Stimulated activated naive CD8-positive, alpha-beta T cell treated with anti-CD3 and anti-CD28 coated beads, Interleukin-15, amount 100 ng/mL, for 72 hours (primary cell): ENCODE measurements at regions not wholly inside any gene's neighbourhood (a gene's known extent, or its start where the extent isn't known, plus 50 kb on each side); places are given as distances from the start of the nearest gene placed in this dataset.
"Not testable (repeated sequence)": the region's sequence is repeated elsewhere in the genome, so short reads cannot be mapped to it uniquely, and the experiment has no call there.

Experiments used
- ATAC-seq: fragments of 150-1000 bp; cut with Tn5 transposase; 2 replicates; pipeline ENCODE4 v1.10.0; 2021; ENCODE audit warnings: mild to moderate bottlenecking, moderate library complexity
- DNase-seq, 2 donors: peaks; one replicate each; pipeline ENCODE4 v3.0.0; 2021 to 2022
- H3K27ac Mint-ChIP-seq, 2 donors: one replicate each; pipeline ENCODE4 v1.8.0; 2022; ENCODE audit warnings: mild to moderate bottlenecking in 2 of 2, mixed read lengths in 2 of 2, moderate library complexity in 2 of 2
- H3K27me3 Mint-ChIP-seq: one replicate; pipeline ENCODE4 v1.8.0; 2022; ENCODE audit warnings: mixed read lengths
- H3K4me1 Mint-ChIP-seq: one replicate; pipeline ENCODE4 v1.8.0; 2022; ENCODE audit warnings: mild to moderate bottlenecking, mixed read lengths
- H3K4me3 Mint-ChIP-seq, 2 donors: one replicate each; pipeline ENCODE4 v1.8.0; 2022; ENCODE audit warnings: mild to moderate bottlenecking in 2 of 2, mixed read lengths in 2 of 2, moderate library complexity in 1 of 2
- H3K9me3 Mint-ChIP-seq, 2 donors: one replicate each; pipeline ENCODE4 v1.8.0; 2022; ENCODE audit warnings: mixed read lengths in 2 of 2

DNA sequence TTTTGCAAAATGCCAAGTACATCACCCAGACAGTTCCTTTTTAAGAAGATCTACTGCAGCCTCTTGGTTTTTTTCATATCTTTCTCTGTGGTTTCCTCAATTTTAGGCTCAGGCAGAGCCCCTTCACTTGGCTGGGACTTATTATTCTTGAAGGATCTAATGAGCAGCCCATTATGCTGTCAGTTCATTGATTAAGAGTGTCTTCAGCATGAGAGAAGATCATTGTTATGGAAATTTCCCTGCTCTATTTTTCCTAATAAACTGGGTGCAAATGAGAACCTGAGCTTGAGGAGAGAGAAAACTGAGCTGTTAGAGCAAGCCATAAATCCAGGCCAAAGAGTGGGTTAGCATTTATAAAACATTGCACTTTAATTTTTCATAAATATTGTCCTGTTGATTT lies 146.5 kb downstream of the SEC23IP start:
- H3K4me1 Mint-ChIP-seq: no peaks in the 10 kb centered on the region
- H3K27ac Mint-ChIP-seq: no peak overlapping the region
- no peaks in the 10 kb centered on the region for H3K9me3 Mint-ChIP-seq
- no peaks in the 10 kb centered on the region for H3K27me3 Mint-ChIP-seq
- DNase-seq (no peak), ATAC-seq (no peak)
- no peak overlapping the region for H3K4me3 Mint-ChIP-seq

DNA sequence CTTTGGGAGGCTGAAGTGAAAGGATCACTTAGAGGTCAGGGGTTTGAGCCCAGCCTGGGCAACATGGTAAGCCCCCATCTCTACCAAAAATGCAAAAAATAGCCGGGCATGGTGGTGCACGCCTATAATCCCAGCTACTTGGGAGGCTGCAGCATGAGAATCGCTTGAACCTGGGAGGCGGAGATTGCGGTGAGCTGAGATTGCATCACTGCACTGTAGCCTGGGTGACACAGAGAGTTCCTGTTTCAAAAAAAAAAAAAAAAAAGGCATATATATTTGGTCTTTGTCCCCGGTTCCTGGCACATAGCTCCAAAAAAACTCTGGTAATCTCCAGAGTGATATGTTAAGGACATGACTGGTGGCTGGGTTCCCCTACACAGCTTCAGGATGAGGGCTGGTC lies 147.3 kb downstream of the SEC23IP start:
- Mint-ChIP-seq H3K4me1 (no peaks in the 10 kb centered on the region), H3K4me3 (no peak overlapping the region), H3K27me3 (no peaks in the 10 kb centered on the region), H3K9me3 (no peaks in the 10 kb centered on the region), H3K27ac (no peak overlapping the region)
- no peak for ATAC-seq
- no peak for DNase-seq

DNA sequence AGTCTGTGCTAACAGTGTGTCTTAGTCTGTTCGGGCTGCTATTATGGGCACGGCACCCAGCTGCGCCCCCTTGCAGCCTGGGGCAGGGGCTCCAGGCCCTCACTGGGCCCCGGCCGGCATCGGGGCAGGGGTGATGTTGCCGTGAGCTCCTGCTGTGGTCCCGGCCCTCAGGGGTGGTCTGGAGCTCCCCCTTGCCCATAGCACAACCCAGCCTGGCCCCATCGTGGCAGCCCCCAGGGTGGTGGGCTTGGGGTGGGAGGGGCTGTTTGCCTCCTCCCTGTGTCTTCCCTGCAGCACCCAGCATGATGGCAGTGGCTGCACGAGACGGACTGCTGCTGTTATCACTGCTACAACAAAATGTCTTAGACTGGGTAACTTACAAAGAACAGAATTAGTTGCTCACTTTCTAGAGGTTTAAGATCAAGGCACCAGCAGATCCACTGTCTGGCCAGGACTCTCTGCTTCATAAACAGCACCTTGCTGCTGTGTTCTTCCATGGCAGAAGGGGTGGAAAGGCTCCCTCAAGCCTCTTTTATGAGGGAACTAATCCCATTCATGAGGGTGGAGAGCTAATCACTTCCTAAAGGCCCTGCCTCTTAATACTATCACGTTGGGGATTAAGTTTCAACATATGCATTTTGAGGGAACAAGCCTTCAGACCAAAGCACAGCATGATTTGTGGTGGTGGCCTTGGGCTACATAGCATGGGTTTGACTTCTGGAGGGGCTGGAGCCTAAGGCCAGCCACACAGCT lies 149.5 kb downstream of the SEC23IP start:
- Mint-ChIP-seq H3K9me3 (no peaks in the 10 kb centered on the region), H3K4me1 (no peaks in the 10 kb centered on the region), H3K4me3 (no peak overlapping the region), H3K27me3 (no peaks in the 10 kb centered on the region), H3K27ac (no peak overlapping the region)
- DNase-seq (no peak), ATAC-seq (peak; percentile 15)

DNA sequence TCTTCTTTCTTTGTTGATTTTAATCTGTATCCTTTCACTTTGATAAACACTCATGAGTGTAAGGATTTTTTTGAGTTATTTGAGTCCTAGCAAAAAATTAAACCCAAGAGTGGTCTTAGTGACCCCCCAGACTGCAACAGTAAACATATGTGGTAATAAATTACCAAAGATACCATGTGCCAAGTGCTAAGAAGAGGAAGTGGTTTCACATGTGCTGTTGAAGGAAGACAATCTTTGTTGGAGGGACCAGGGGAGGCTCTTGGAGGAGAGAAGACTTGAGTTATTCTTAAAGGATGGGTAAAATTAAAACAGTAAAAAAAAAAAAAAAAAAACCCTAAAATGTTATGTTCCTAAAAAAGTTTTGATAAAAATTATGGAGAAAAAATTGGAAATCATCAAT lies 150.2 kb downstream of the SEC23IP start:
- H3K9me3 Mint-ChIP-seq: no peaks in the 10 kb centered on the region
- ATAC-seq (no peak), DNase-seq (no peak)
- no peak overlapping the region for H3K4me3 Mint-ChIP-seq
- no peaks in the 10 kb centered on the region for H3K27me3 Mint-ChIP-seq
- no peak overlapping the region for H3K27ac Mint-ChIP-seq
- no peaks in the 10 kb centered on the region for H3K4me1 Mint-ChIP-seq

DNA sequence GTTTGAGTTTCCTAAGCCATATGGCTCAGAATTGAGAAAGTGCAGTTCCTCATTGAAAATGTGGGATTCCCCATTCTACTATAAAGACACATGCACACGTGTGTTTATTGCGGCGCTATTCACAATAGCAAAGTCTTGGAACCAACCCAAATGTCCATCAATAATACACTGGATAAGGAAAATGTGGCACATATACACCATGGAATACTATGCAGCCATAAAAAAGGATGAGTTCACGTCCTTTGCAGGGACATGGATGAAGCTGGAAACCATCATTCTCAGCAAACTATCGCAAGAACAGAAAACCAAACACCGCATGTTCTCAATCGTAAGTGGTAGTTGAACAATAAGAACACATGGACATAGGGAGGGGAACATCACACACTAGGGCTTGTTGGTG lies 154.8 kb downstream of the SEC23IP start:
- H3K27me3 Mint-ChIP-seq: peaks cover 15% of the 10 kb centered on the region
- not testable (repeated sequence) for H3K4me3 Mint-ChIP-seq, DNase-seq, ATAC-seq, H3K27ac Mint-ChIP-seq, H3K9me3 Mint-ChIP-seq, H3K4me1 Mint-ChIP-seq

DNA sequence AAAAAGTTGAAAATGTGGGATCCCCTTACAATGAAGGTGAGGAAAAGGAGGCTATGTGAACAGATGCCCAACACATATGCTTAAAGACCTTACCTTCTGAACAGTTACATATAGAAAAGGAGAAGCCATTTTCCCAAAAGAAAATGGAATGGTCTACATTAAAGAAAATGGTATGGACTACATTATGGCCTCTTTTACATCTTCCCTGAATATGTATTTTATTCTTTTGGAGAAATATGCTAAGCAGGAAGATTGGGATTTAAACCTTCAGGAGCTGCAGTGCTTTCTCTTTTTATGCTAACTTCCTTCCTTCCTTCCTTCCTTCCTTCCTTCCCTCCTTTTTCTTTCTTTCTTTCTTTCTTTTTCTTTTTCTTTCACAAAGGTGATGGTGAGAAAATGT lies 155.4 kb downstream of the SEC23IP start:
- no peak overlapping the region for H3K27ac Mint-ChIP-seq
- H3K4me3 Mint-ChIP-seq: no peak overlapping the region
- no peaks in the 10 kb centered on the region for H3K4me1 Mint-ChIP-seq
- peaks cover 15% of the 10 kb centered on the region for H3K27me3 Mint-ChIP-seq
- H3K9me3 Mint-ChIP-seq: no peaks in the 10 kb centered on the region
- no peak for ATAC-seq
- DNase-seq: no peak

DNA sequence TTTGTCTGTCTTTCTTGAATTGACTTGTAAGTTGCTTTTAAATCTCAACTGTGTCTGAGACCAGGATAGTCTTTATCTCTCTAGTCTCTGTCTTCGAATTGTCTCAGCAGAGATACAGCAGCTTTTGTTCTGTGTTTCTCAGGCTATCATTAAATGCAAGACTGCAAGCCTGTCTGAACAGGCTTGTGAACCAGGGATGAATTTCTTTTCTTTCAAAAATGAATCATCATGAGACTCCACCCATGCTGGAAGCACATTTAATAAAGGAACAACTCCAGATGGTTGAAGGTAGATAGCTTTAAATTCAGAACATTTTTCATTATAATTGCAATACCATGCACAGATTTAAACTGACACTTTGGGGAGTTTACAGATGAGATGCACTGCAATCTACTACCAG lies 155.9 kb downstream of the SEC23IP start:
- Mint-ChIP-seq H3K4me1 (no peaks in the 10 kb centered on the region), H3K4me3 (no peak overlapping the region), H3K9me3 (no peaks in the 10 kb centered on the region), H3K27me3 (peaks cover 15% of the 10 kb centered on the region), H3K27ac (no peak overlapping the region)
- no peak for ATAC-seq
- no peak for DNase-seq

DNA sequence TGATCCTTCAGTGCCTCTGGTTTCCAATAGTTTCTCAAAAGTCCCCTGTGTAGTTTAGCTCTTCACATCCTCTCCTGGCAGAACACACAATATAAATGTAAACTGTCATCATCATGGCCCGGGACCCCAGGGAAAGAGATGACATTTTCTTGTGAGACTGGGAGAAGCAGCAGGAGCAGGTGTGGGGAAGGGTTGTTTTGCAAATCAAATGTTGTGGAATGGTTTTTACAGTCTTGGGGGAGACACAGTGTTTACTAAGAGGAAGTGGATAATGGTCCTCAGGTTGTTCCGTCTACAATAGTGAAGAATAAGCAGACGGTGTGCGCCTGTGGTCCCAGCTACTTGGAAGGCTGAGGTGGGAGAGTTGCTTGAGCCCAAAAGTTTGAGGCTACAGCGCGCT lies 159.1 kb downstream of the SEC23IP start:
- H3K9me3 Mint-ChIP-seq: no peaks in the 10 kb centered on the region
- no peak for DNase-seq
- H3K4me1 Mint-ChIP-seq: no peaks in the 10 kb centered on the region
- H3K27me3 Mint-ChIP-seq: peaks cover 29% of the 10 kb centered on the region
- H3K4me3 Mint-ChIP-seq: no peak overlapping the region
- ATAC-seq: no peak
- H3K27ac Mint-ChIP-seq: no peak overlapping the region

DNA sequence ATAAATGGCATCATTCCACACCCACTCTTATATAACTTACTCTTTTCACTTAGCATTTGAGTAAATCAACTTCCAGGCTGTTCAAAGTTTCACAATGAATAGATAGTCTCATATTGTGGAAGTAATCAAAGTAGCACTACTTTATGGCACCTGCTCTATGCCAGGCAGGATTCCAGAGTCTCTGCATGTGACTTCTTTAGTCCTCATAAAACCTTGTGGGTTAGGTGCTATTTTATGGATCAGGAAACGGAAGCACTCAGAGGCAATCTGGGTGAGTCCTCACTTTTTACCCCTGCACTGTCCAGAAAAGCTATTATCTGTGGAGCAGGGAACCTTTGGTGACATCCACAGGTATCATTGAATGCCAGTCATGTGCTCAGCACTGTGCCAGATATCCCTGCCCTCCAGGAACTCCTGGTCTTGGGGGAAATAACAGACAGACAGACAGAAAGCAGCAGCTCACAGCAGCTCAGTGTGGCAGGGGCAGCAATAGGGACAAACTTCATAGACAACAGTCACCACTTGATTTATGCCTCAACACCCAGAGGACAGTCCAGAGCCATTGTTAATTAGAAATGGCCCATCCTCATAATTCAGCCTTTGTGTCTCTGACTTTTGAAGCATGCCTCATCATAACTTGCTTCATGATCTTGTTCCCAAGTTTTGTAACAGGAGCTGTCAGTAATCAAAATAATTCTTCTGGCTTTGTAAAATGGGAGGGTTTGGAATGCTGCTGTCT lies 160.6 kb downstream of the SEC23IP start:
- no peak for DNase-seq
- no peak overlapping the region for H3K4me3 Mint-ChIP-seq
- H3K9me3 Mint-ChIP-seq: no peaks in the 10 kb centered on the region
- H3K27ac Mint-ChIP-seq: peak overlapping the region in 1 of 2 donors; percentile 16
- no peak for ATAC-seq
- peaks cover 36% of the 10 kb centered on the region for H3K27me3 Mint-ChIP-seq
- no peaks in the 10 kb centered on the region for H3K4me1 Mint-ChIP-seq

DNA sequence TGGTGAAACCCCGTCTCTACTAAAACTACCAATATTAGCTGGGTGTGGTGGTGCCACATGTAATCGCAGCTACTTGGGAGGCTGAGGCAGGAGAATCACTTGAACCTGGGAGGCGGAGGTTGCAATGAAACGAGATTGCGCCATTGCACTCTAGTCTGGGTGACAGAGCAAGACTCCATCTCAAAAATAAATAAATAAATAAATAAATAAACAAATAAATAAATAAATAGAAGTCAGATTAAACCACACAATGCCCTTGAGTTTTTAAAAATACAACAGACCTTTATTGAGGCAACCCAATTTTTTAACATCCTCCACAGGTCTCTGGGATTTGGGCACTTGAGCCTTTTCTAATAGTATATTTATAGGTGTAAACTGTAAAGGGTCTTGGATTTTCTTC lies 167.3 kb downstream of the SEC23IP start:
- H3K27me3 Mint-ChIP-seq: peaks cover 14% of the 10 kb centered on the region
- DNase-seq, ATAC-seq, H3K4me1 Mint-ChIP-seq, H3K27ac Mint-ChIP-seq, H3K4me3 Mint-ChIP-seq, H3K9me3 Mint-ChIP-seq: not testable (repeated sequence)

DNA sequence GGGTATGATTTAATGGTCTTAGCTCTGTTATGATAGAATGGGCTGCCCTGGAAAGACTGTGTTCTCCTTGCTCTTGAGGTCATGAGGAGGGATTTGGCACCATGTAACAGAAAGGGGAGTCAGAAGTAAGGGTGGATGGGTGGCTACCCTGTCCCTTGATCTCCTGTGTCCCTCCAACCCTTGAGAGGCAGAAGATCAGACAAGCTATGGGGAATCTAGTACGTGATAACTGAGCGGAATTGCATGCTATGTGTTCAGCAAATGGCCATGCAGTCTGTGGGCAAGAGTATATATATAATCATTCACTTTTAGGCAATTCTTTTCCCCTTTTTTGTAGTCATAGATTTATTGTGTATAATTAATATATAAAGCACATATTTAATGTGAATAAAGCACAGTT lies 174.9 kb downstream of the SEC23IP start:
- Mint-ChIP-seq H3K9me3 (peaks cover 6 to 15% of the 10 kb centered on the region in 2 donors), H3K4me1 (no peaks in the 10 kb centered on the region), H3K27ac (no peak overlapping the region), H3K27me3 (peaks cover 19% of the 10 kb centered on the region), H3K4me3 (no peak overlapping the region)
- DNase-seq (no peak), ATAC-seq (no peak)

DNA sequence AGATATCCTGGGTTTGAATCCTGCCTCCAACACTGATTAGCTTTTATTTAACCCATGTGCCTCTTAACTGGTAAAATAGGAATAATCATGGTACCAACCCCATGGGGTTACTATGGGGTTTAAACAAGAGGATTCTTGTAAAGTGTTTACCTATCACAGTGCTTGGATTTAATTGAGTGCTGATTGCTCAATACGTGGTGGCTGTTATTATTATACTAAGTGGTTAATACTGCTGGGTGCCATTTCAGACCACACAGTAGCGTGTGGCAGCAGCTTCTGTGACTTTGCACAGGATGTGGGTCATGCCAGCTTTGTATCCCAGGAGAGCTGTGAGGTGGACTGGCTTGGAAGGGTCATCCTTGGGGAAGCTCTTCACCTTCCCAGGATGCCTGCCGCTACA lies 177.2 kb downstream of the SEC23IP start:
- DNase-seq (no peak), ATAC-seq (no peak)
- Mint-ChIP-seq H3K27me3 (peaks cover 26% of the 10 kb centered on the region), H3K27ac (no peak overlapping the region), H3K4me3 (no peak overlapping the region), H3K4me1 (no peaks in the 10 kb centered on the region), H3K9me3 (peaks cover 6 to 15% of the 10 kb centered on the region in 2 donors)

DNA sequence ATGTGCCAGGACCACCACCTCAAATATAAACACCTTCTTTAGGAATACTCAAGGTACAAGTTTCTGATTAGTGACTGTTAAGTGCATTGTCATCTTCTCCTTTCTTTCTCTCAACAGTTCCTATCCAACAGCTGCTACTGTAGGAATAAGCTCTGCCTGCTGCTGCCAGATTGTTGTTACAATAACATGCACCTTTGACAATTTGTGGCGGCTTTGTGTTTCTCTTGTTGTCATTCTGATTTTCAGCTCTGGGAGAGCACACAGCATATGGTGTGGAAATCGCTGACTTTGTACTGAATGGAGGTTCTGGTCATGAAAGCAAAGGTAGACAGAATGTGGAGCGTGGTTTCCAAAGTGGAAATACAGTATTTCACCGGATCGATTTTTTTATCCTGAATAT lies 182.8 kb downstream of the SEC23IP start:
- Mint-ChIP-seq H3K9me3 (peaks cover 0 to 11% of the 10 kb centered on the region in 2 donors), H3K27me3 (peaks cover 52% of the 10 kb centered on the region), H3K4me1 (no peaks in the 10 kb centered on the region), H3K4me3 (no peak overlapping the region), H3K27ac (no peak overlapping the region)
- ATAC-seq: no peak
- DNase-seq: no peak

DNA sequence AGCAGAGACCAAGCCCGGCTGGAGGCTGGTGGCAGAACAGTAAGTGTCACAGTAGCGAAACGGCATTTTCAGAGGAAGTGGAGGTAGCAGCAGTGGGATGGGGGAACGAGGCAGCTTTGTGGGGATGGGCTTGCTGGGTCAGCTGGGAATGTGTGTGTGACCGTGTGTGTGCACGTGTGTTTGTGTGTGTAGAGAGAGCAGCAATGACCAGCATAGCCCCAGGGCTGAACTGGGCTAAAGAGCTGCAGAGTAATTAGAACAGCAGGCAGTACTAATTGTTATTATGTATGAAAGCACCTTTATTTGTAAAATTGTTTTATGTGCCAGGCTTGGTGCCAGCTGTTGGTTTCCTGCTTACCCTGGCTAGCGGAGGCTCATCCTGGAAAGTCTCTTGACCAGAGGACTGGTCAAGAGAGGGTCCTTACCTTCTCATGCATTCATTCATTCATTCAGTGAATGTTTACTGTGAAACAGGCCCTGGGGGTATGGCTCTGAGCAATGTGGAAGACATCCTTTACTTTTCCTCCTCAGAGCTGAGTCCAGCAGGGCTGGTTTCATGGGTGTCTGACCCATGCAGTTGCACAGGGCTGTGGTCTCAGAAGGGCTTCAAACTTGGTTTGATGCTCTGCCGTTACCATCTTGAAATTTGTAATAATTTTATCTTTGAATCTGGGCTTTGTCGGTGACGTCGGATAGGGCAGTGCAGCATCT lies 184.6 kb downstream of the SEC23IP start:
- ATAC-seq (no peak), DNase-seq (no peak)
- Mint-ChIP-seq H3K4me3 (no peak overlapping the region), H3K27me3 (peaks cover 45% of the 10 kb centered on the region), H3K4me1 (no peaks in the 10 kb centered on the region), H3K27ac (no peak overlapping the region), H3K9me3 (peaks cover 0 to 6% of the 10 kb centered on the region in 2 donors)

DNA sequence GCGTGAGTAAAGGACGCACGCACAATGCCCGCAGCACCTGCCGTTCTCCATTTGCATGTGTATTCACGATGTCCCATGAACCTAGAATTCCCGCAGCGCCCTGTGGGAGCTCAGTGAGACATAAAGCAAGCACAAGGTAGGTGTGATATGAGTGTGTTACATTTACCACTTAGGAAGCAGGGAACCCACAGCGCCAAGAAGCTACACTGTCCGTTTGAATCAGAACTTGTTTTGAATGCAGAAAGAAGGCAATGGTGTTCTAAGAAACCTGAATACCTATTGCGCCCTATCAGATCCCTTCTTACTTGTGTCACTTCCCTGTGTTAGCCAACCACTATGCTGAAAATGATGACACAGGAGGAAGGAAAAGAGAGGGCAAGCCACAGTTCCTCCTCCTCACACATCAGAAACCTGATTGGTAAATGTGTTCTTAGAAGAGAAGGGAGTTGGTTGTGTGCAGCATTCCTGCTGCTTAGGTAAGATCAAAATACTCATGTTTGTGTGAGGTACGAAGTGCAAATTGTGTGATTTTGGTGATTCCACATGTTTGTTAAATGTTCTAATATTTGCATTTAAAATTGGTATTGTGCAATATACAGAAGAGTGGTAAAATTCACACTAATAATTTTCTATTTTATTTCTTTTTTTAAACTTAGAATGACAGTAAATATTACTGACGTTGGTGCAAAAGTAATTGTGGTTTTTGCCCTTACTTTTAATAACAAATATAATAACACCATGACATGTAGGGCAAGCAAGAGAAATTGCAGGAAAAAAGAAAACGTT lies 185.4 kb downstream of the SEC23IP start:
- Mint-ChIP-seq H3K4me3 (no peak overlapping the region), H3K4me1 (no peaks in the 10 kb centered on the region), H3K9me3 (peaks cover 0 to 5% of the 10 kb centered on the region in 2 donors), H3K27ac (no peak overlapping the region), H3K27me3 (peaks cover 45% of the 10 kb centered on the region)
- DNase-seq (no peak), ATAC-seq (peak; percentile 39)
